Erythroblast (primary cell): ENCODE measurements at regions not wholly inside any gene's neighbourhood (a gene's known extent, or its start where the extent isn't known, plus 50 kb on each side); places are given as distances from the start of the nearest gene placed in this dataset.

Experiments used
- GATA1 ChIP-seq: IDR thresholded peaks from 2 replicates; pipeline ENCODE4 v1.6.1; 2011; ENCODE audit warnings: low read depth, mild to moderate bottlenecking, control low read depth, low read length, moderate library complexity
- POLR2A ChIP-seq: IDR thresholded peaks from 2 replicates; pipeline ENCODE4 v1.6.1; 2011; ENCODE audit warnings: mild to moderate bottlenecking, low read length

GRCh38 chr6:86738078-86738477 is 199.2 kb upstream of the HTR1E start:
- no peak for TF ChIP-seq POLR2A
- TF ChIP-seq GATA1 = no peak
